VCaP (cell line): ENCODE measurements at regions not wholly inside any gene's neighbourhood (a gene's known extent, or its start where the extent isn't known, plus 50 kb on each side); places are given as distances from the start of the nearest gene placed in this dataset.

ENCODE experiments used
- H3K27ac ChIP-seq: fragments of 450-650 bp; 2 replicates; pipeline ENCODE4 v1.5.1; 2017
- CTCF ChIP-seq: fragments of 450-650 bp; conservative IDR thresholded peaks from 2 replicates; pipeline ENCODE4 v1.5.1; 2017; ENCODE audit warnings: mild to moderate bottlenecking, moderate library complexity

- TF ChIP-seq CTCF, result no peak
Measured at GRCh38 chr1:221063651-221064050, 184.4 kb downstream of the HLX start.

GRCh38 chr1:221066351-221067001 lies 187.2 kb downstream of the HLX start:
- no peak overlapping the region for H3K27ac ChIP-seq
- no peak for TF ChIP-seq CTCF

More at GRCh38 chr1:221063651-221064050, 184.4 kb downstream of the HLX start:
- no peak overlapping the region for H3K27ac ChIP-seq

- TF ChIP-seq CTCF, result no peak
- no peak overlapping the region for H3K27ac ChIP-seq
Measured at GRCh38 chr1:221067721-221068120, 188.5 kb downstream of the HLX start.

- no peak overlapping the region for H3K27ac ChIP-seq
- TF ChIP-seq CTCF, result no peak
Measured at GRCh38 chr1:221069178-221069903, 190.1 kb downstream of the HLX start.

GRCh38 chr1:221069986-221070385 lies 190.7 kb downstream of the HLX start:
- TF ChIP-seq CTCF, result no peak
- no peak overlapping the region for H3K27ac ChIP-seq

- TF ChIP-seq CTCF, result no peak
- no peak overlapping the region for H3K27ac ChIP-seq
Measured at GRCh38 chr1:221071777-221072176, 192.5 kb downstream of the HLX start.

- H3K27ac ChIP-seq, result no peak overlapping the region
- TF ChIP-seq CTCF, result no peak
Measured at GRCh38 chr1:221072214-221072613, 193.0 kb downstream of the HLX start.
